Upper lobe of left lung (tissue), 4 donors: ENCODE measurements at regions not wholly inside any gene's neighbourhood (a gene's known extent, or its start where the extent isn't known, plus 50 kb on each side); places are given as distances from the start of the nearest gene placed in this dataset.

Source experiments
- EP300 ChIP-seq, 4 donors: sonication (generic); formaldehyde crosslinking; IDR thresholded peaks; one replicate each; pipeline ENCODE4 v1.5.1; 2017; ENCODE audit warnings: antibody characterized with exemption in 4 of 4, control low read depth in 2 of 4
- POLR2A ChIP-seq, 4 donors: fragments of 450-650 bp; IDR thresholded peaks; one replicate each; pipeline ENCODE4 v1.5.1; 2016 to 2017; ENCODE audit warnings: antibody characterized with exemption in 4 of 4, mild to moderate bottlenecking in 2 of 4
- TF ChIP-seq, protein P1 (sequence below), 6 experiments: fragments of 450-650 bp in 4 of 6; fragments of 200-600 bp in 2 of 6; sonication (generic) in 2 of 6; IDR thresholded peaks; one replicate each; pipeline ENCODE4 v1.5.1; 2016 to 2019; ENCODE audit warnings: antibody characterized with exemption in 6 of 6

DNA sequence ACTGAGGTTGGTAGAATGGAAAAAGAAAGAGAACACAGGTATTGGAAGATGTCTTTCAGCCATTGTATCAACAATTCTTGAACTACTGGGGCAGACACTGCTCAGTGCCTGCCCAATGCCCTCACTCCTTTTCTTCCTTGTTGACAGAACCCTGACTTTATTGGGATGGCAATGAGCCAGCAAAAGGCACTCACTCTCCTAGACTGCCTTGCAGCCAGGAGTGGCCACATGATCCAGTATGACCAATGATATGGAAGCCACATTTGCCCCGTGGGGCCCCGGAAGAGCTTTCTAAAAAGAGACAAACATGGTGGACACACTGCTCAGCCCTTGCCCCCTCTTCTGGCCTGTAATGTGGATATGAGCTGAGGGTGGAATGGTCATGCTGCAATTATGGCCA, 88.6 kb upstream of the ZNF716 start:
- TF ChIP-seq POLR2A (IDR thresholded peaks at IDR 0.05) = no peak
- TF ChIP-seq, protein P1, sequence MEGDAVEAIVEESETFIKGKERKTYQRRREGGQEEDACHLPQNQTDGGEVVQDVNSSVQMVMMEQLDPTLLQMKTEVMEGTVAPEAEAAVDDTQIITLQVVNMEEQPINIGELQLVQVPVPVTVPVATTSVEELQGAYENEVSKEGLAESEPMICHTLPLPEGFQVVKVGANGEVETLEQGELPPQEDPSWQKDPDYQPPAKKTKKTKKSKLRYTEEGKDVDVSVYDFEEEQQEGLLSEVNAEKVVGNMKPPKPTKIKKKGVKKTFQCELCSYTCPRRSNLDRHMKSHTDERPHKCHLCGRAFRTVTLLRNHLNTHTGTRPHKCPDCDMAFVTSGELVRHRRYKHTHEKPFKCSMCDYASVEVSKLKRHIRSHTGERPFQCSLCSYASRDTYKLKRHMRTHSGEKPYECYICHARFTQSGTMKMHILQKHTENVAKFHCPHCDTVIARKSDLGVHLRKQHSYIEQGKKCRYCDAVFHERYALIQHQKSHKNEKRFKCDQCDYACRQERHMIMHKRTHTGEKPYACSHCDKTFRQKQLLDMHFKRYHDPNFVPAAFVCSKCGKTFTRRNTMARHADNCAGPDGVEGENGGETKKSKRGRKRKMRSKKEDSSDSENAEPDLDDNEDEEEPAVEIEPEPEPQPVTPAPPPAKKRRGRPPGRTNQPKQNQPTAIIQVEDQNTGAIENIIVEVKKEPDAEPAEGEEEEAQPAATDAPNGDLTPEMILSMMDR (IDR thresholded peaks at IDR 0.05) = no peak
- no peak for TF ChIP-seq EP300 (IDR thresholded peaks at IDR 0.05)
